ENCODE measurements at regions not wholly inside any gene's neighbourhood (a gene's known extent, or its start where the extent isn't known, plus 50 kb on each side); places are given as distances from the start of the nearest gene placed in this dataset.

DNA sequence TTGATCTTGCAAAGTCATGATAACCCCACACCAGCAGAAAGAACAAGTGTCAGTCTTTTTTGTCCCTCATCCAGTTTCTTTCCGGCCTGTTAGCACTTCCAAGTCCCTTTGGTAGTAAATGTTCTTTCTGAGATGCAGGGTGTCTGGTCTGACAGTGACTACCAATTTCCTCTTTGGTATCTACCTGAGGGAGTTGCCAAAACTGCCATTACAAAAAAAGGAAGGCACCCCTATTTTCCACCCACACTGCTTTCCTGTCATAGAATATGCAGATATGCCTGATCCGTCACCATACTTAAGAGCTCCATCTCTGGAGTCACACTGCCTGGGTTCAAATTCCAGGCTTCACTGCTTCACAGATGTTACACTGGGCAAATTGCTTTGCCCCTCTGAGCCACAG, 72.4 kb downstream of the ZNF281 start:
- no peak for TF ChIP-seq EZH2 (IDR thresholded peaks at IDR 0.05)
- no peak for TF ChIP-seq POLR2AphosphoS5 (IDR thresholded peaks at IDR 0.05; ENCODE audit: borderline replicate concordance, low read depth, low read length)
